ENCODE measurements at regions not wholly inside any gene's neighbourhood (a gene's known extent, or its start where the extent isn't known, plus 50 kb on each side); places are given as distances from the start of the nearest gene placed in this dataset.

DNA sequence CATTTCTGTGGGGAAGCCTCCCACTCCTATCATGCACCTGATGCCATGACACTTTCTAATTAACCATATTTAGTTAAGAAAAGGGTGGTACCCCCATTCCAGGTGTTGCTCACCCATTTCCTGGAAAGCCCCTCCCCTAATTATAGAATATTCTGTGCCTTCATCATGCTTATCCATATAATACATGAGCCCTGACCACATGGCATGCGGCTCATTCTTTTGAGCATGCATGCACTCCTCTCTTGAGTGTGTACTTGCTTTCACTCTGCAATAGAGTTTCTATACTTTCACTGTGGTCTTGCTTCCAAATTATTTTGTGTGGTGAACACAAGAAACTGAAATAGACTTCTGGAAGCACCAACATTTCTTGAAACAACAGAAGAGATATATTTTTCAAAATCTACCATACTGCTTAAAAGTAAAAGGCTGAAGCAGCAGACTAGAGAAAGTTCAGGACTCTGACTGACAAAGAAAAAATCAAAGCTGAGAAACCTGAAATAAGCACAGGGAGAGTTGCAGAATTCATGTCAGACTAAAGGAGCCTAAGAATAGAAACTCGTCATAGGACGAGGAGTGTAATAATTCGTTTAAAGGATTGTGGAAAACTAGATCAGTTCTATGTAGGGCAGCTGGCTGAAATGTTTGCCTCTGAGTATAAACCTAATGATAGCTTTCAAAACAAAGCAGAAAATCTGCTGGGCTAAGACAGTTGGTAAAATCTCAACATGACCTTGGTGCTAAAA is 144.8 kb downstream of the KITLG start:
- intact Hi-C loops (cut with DNase I) = no loop called here
- no peak for DNase-seq
- ATAC-seq (ENCODE audit: poor library complexity) = no peak

- no peak for DNase-seq
- no peak for ATAC-seq (ENCODE audit: poor library complexity)
- intact Hi-C loops (cut with DNase I) = no loop called here
Measured at GRCh38 chr12:88437226-88437625, 143.0 kb downstream of the KITLG start.

Data from Right ventricle myocardium superior (tissue), 1 donor.